ENCODE measurements at regions not wholly inside any gene's neighbourhood (a gene's known extent, or its start where the extent isn't known, plus 50 kb on each side); places are given as distances from the start of the nearest gene placed in this dataset.

GRCh38 chrX:45505214-45505613 is 304.5 kb upstream of the DIPK2B start:
- Histone ChIP-seq H3K27me3 (ENCODE audit: control insufficient read depth in 1 of 2, insufficient read depth in 2 of 2, low read length in 2 of 2) (no peaks in the 10 kb centered on the region), H3K4me2 (ENCODE audit: low read depth, low read length) (no peak overlapping the region), H4K20me1 (ENCODE audit: insufficient read depth, low read length) (no peaks in the 10 kb centered on the region), H3K4me1 (ENCODE audit: insufficient read depth, low read length) (peaks cover 35% of the 10 kb centered on the region), H3K36me3 (replicated peaks in 1 of 2; ENCODE audit: control insufficient read depth in 1 of 2, insufficient read depth in 2 of 2, low read length in 2 of 2) (no peaks in the 10 kb centered on the region), H2AFZ (ENCODE audit: low read length) (no peak overlapping the region), H3K4me3 (replicated peaks in 1 of 3; ENCODE audit: insufficient read depth in 1 of 3, low read depth in 2 of 3, low read length in 3 of 3) (no peak overlapping the region), H3K9me3 (ENCODE audit: low read length) (no peaks in the 10 kb centered on the region), H3K79me2 (ENCODE audit: insufficient read depth, low read length) (no peaks in the 10 kb centered on the region), H3K9ac (ENCODE audit: insufficient read depth, low read depth, low read length) (no peak overlapping the region), H3K27ac (ENCODE audit: extremely low read length, insufficient read depth, low read length) (no peak overlapping the region)
- ATAC-seq = no peak
- POLR2A ChIA-PET = no interaction called here
- intact Hi-C loops (cut with micrococcal nuclease; ENCODE audit: unreplicated experiment) (no loop called here), in situ Hi-C loops (cut with HindIII; ENCODE audit: extremely low pct_ligation_motif_present, low pct_unique_long_range_greater_than_20kb) (loop anchor here (25.0 kb wide), 2 partner anchors 257 to 882 kb away; no protein-coding TSS in a partner anchor)
- 0% methylated on average over 1 of the region's 1 CpG for WGBS (ENCODE audit: low lambda C conversion rate)
- TF ChIP-seq SNAPC4 (CRISPR knock-in tag; IDR thresholded peaks at IDR 0.05) (no peak), KLF13 (CRISPR knock-in tag; IDR thresholded peaks at IDR 0.05) (no peak), MIER2 (CRISPR knock-in tag; IDR thresholded peaks at IDR 0.05) (no peak), ZNF335 (CRISPR knock-in tag; IDR thresholded peaks at IDR 0.05) (no peak), FOXK2 (IDR thresholded peaks at IDR 0.05) (no peak), BRCA1 (CRISPR knock-in tag; IDR thresholded peaks at IDR 0.05) (no peak), ZNF350 (CRISPR knock-in tag; IDR thresholded peaks at IDR 0.05; ENCODE audit: borderline replicate concordance, low read depth) (no peak), GATAD2A (CRISPR knock-in tag; IDR thresholded peaks at IDR 0.05) (no peak), ZNF574 (CRISPR knock-in tag; IDR thresholded peaks at IDR 0.05) (no peak), TCF7 (IDR thresholded peaks at IDR 0.05; ENCODE audit: low read depth) (no peak), ZNF563 (CRISPR knock-in tag; IDR thresholded peaks at IDR 0.05) (no peak), JUNB (CRISPR knock-in tag; IDR thresholded peaks at IDR 0.05; ENCODE audit: borderline replicate concordance) (no peak), ZBTB7A (CRISPR knock-in tag; IDR thresholded peaks at IDR 0.05) (no peak), KLF9 (CRISPR knock-in tag; IDR thresholded peaks at IDR 0.05; ENCODE audit: low read depth) (no peak), ZNF891 (CRISPR knock-in tag; IDR thresholded peaks at IDR 0.05) (no peak)
- TF ChIP-seq, protein P1, sequence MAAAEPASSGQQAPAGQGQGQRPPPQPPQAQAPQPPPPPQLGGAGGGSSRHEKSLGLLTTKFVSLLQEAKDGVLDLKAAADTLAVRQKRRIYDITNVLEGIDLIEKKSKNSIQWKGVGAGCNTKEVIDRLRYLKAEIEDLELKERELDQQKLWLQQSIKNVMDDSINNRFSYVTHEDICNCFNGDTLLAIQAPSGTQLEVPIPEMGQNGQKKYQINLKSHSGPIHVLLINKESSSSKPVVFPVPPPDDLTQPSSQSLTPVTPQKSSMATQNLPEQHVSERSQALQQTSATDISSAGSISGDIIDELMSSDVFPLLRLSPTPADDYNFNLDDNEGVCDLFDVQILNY (CRISPR knock-in tag; conservative IDR thresholded peaks at IDR 0.05) = no peak
- no peak for DNase-seq (ENCODE audit: low spot score)
- BruUV-seq (replicated peaks) = no TSS peak
- FAIRE-seq = no peak
- CTCF ChIA-PET (ENCODE audit: low intra/inter-chr PET ratio, low total read pairs) = no interaction called here
